PC-9 (cell line): ENCODE measurements at regions not wholly inside any gene's neighbourhood (a gene's known extent, or its start where the extent isn't known, plus 50 kb on each side); places are given as distances from the start of the nearest gene placed in this dataset.

Experiments used
- EZH2 ChIP-seq: fragments of 200-600 bp; sonication (generic); IDR thresholded peaks from 2 replicates; pipeline ENCODE4 v1.8.0; 2017; ENCODE audit warnings: antibody characterized with exemption, low read depth
- TF ChIP-seq, protein P1 (sequence below): fragments of 200-600 bp; sonication (generic); conservative IDR thresholded peaks from 2 replicates; pipeline ENCODE4 v1.6.1; 2017; ENCODE audit warnings: mixed run types, antibody characterized with exemption, mild to moderate bottlenecking, moderate library complexity

DNA sequence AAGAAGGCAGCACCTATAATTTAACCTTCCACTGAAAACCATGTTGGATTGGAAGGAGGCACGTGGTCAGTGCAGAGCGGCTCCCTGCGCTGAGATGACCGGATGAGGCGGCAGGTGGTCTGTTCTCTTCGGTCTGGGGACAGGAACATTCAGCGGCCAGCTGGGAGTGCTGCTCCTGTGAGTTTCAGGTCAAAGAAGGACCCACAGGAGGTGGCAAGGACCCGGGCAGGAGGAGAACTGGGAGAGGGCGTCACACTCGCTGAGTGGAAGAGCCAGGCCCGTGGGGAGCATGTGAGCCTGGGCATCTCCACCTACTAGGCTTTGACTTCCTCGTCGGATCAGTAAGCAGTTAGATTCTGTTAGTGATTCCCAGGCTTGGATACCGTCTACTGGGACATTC, 113.4 kb upstream of the SHH start:
- TF ChIP-seq, protein P1, sequence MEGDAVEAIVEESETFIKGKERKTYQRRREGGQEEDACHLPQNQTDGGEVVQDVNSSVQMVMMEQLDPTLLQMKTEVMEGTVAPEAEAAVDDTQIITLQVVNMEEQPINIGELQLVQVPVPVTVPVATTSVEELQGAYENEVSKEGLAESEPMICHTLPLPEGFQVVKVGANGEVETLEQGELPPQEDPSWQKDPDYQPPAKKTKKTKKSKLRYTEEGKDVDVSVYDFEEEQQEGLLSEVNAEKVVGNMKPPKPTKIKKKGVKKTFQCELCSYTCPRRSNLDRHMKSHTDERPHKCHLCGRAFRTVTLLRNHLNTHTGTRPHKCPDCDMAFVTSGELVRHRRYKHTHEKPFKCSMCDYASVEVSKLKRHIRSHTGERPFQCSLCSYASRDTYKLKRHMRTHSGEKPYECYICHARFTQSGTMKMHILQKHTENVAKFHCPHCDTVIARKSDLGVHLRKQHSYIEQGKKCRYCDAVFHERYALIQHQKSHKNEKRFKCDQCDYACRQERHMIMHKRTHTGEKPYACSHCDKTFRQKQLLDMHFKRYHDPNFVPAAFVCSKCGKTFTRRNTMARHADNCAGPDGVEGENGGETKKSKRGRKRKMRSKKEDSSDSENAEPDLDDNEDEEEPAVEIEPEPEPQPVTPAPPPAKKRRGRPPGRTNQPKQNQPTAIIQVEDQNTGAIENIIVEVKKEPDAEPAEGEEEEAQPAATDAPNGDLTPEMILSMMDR: no peak
- no peak for TF ChIP-seq EZH2
